LoVo (cell line): ENCODE measurements at regions not wholly inside any gene's neighbourhood (a gene's known extent, or its start where the extent isn't known, plus 50 kb on each side); places are given as distances from the start of the nearest gene placed in this dataset.
"Not testable (repeated sequence)": the region's sequence is repeated elsewhere in the genome, so short reads cannot be mapped to it uniquely, and the experiment has no call there.

Experiments
- DNase-seq: peaks from one replicate; pipeline ENCODE4 v3.0.0-alpha.2; 2016; ENCODE audit warnings: low spot score

DNA sequence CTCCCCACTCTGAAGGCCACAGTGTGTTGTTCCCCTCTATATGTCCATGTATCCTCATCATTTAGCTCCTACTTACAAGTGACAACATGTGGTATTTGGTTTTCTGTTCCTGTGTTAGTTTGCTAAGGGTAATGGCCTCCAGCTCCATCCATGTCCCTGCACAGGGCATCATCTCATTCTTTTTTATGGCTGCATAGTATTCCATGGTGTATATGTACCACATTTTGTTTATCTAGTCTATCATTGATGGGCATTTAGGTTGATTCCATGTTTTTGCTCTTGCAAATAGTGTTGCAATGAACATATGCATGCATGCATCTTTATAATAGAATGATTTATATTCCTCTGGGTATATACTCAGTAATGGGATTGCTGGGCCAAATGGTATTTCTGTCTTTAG lies 135.8 kb upstream of the ELL2 start:
- DNase-seq = not testable (repeated sequence)

DNA sequence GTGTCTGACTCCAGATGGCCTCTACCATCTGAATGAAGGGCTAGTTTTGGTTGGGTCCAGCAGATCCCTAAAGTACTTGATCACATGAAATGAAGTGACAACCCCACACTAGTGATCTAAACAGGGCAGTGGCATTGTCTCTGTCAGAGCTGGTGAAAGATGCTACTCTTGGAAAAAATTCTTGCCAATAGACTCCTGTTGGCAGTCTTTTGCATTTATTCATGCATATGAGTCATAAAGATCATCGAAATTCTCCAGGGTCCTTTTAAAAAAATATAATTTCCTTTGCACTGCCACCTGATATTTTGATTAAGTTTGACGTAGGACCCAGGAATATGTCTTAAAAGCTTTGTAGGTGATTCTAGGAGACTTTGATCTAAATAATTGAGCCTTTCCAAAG lies 135.1 kb upstream of the ELL2 start:
- DNase-seq = no peak

DNA sequence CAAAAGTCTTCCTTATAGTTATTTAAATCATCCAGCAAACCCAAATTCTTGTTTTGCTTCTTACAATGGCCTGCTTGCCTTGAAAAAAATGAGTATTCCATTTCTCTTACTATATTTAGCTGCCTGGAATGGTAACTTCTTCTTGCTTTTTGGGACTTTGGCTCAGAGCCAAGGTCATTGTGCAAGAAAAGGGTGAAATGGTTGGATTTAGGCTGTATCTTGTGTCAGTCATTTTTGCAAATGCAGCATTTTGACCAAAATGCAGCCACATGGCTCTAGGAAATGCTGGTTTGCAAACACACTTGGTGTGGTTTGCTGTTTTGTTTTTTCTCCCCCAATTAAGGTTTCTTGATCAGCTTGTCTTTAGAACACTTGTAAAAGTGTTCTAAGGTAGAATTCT lies 133.3 kb upstream of the ELL2 start:
- no peak for DNase-seq

DNA sequence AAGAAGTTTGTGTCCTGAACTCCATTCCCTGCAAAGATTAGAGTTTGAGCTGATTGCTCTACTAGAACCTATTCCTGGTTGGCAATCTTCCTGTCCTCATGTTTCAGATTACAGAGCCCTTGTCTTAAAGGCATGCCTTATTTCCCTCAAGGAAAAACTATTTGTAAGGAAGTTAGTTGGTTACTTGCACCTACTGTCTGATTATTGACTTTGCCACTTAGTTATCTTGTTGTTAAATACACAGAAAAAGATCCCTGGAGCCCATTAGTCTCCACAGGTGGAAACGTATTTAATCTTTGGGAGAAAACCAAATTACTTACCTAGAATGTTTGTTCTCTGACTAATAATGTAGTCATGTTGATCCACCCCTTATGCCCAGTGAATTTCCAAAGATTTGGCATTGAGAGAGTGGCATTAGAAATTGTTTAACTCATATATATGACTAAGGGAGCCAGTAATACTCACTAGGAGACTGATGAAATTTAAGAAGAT lies 132.3 kb upstream of the ELL2 start:
- peak; percentile 82 for DNase-seq

DNA sequence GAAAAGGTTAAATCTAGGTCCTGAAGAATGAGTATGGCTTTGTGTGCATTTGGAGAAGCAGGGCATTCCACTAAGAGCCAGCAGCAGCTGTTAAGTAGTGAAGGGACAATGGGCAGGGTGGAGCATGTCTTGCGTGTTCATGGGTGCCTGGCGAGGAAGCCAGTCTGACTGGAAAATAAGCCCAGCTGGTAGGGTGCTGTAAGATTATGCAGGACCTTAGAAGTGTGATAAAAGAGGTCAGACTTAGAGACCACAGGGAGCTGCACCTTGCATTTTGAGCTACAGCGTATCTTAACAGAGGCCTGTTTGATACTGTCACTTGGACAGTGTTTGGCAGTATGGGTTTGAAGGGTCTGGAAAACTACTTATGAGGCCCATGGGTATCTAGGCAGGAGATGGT lies 131.7 kb upstream of the ELL2 start:
- no peak for DNase-seq

DNA sequence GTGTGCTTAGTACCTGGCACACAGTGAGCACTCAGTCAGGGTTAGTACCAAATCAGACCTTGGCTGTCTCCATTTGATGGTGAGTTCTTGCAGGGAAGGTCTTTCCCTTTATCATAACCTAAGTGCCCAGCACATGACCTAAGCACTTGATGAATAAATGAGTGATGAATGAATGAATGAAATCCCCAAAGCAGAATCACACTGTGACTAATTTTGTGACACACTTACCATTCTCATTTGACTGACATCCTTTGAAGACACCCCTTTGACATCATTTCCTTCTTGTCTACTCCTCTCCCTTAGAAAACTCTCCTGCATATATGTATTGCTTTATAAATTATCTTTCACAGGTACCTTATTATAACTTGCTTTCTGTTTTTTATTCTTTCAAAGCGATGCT lies 130.2 kb upstream of the ELL2 start:
- no peak for DNase-seq

DNA sequence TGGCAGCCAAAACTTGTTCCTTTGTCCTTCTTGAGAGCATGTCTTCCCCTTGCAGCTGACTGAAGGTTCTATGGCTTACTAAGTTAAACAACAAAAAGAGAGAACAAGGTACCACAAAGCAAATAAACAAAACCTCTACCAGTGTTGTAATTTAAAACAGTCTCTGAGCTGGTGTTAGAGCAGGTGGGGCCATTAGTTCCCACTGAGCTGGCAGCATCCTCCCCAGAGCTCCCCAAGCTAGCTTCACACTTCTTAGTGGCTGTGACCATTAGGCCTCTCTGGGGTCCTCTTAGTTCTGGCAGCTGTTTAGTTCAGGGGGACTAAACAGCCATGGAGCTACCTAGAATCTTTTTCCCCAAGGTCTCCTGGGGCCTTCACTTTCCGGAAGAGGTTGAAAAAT lies 128.6 kb upstream of the ELL2 start:
- DNase-seq = no peak

DNA sequence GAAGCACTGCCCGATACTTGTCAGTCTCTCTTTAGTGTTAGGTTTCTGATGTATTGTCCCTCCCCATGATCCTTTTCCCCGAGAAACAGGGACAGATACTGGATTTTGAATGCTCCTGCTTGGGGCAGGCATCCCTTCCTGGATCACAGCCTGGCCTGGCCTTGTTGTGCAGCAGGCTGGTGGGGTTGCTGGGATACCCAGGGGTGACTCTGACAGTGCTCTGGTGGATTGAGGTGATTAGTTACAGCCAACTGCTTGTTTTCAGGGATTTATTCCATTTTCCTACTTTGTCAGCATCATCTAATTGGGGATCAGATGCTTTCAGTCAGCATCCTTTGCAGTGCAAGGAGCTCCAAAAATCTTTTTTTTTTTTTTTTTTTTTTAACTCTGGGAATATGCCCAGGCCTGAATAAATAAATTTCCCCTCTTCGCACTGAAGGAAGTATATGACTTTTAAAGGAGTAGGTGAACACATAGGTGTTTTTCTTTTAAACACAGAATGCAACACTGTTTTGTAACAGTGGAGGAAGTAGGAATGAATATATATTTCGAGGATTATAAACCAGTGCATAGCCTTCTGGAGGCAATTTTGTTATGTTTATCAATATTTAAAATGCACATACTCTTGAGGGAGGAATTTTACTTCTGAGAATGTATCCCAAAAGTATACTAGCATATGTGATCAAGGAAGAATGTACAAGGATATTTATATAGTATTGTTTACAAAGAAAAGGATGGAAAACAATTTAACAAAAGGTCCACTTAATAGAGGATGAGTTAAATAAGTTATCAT lies 127.3 kb upstream of the ELL2 start:
- no peak for DNase-seq

DNA sequence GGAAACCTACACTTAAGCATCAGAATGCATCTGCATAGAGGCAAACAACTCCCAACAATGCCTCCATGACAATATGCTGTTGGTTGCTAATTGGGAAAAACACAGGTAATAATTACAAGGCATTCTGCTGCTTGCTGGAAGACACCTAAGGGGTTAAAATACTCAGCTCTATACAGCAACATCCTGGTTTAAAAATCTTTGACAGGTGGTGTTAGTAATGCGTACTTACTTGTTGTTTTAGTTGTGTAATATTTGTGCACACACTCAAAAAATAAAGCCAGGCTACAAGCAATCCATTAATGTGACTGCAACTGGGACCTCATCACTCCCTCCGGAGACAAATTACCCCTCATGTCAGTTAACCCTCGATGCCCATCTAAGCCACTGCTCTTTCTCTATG lies 126.3 kb upstream of the ELL2 start:
- no peak for DNase-seq

DNA sequence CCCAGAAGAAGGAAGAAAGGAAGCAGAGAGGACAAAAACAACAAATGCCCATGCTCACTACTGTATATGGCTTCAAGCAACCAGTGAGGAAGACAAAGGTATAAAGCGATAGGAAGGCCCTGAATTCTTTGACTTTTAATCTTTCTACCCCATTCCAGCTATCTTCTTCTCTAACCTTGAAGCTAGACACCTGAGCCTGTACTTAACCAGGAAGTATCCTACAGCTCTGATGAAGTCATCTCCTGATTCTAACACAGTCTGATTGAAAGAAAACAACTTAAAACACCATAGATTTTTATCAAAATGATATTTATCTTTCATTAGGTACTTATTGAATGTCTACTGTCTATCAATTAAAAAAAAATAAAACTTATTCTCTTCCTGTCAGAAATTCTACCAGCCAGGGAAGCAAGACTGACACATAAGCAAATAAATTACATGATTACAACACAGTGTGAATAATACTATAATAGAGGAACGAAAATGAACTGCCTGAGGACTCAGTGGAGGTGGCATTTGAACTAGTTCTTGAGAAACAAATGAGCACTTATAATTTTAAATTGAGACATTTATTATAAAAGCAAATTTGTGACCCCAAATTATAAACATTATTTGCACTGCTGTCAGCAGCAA lies 123.3 kb upstream of the ELL2 start:
- DNase-seq = no peak

DNA sequence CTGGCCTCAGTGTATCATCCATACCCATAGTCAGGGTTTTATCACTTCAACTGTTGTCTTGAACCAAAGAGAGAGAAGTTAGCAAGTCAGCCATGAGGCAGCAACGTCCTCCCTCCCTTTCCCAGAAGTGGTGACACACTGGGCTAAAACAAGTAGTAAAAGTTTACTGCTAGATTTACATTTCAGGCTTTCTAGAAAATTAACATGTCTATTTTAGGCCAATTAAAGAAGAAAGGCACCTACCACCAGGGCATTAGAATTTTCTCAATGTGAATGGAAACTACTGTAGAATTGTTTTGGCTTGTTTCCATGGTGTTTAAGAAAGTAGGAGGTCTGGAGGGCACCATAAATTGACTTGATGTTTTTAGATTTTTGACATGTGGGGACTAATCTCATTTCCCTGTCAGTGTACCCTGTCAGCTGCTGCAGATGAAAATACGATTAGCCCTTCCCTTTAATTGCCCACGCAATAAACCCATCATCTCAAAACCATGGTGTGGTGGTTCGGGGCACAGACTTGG lies 121.8 kb upstream of the ELL2 start:
- DNase-seq = no peak

DNA sequence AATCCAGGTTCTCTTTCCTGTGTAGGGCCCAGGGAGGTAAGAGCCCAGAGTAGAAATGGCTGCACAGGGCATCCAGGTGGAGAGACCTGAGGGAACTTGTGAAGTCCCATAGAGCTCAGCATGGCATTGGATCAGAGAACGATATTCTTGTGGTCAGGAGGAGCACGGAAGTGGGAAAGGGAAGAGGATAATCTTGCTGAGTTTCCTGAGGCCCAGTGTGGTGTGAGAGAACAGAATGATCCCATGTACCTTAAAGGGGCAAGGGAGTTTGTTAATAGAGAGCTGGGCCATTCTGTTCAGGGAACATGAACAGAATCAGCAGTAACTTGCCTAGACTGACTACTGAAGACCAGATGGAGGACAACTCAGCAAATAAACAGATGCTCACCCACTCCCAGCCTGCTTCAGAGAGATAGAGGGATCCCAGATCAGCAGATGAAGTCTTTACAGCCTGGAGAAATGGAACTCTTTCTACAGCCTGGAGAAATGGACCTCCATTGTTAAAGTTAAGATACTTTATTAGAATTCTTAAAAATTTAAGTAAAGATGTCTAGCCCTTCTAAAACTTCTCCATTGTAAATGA lies 119.7 kb upstream of the ELL2 start:
- DNase-seq = no peak

DNA sequence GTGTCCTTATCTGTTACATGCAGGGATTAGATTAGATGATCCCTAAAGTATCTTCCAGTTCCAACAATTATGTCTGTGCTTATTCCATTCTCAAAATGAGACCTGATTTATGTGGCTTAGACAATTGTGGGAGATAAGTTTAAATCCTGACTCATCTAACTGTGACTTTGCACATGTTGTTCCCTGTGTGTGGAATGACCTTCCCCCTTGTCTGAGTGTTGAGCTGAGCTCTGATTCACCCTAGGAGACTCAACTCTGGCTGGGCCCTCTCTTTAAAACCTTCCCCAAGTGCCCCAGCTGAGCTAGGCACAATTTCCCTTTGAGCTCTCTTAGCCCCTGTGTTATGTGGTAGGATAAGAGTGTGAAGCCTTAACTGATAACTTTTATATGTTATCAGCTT lies 118.9 kb upstream of the ELL2 start:
- peak; percentile 13 for DNase-seq

DNA sequence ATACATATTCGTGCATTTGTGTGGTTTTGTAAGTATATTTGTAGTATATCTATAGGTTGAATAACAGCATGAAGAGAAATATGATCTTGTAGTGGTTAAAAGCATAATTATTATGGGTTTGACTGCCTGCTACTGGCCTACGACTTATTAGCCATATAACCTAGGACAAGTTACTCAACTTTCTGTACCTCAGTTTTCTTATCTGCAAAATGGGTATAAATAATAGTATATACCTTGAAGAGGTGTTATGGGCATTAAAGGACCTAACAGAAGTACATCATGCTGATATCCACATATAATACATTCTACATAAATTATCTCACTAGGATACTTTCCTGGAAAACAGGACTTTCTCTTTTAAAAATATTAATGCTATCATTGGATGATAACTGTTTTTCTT lies 118.3 kb upstream of the ELL2 start:
- no peak for DNase-seq

DNA sequence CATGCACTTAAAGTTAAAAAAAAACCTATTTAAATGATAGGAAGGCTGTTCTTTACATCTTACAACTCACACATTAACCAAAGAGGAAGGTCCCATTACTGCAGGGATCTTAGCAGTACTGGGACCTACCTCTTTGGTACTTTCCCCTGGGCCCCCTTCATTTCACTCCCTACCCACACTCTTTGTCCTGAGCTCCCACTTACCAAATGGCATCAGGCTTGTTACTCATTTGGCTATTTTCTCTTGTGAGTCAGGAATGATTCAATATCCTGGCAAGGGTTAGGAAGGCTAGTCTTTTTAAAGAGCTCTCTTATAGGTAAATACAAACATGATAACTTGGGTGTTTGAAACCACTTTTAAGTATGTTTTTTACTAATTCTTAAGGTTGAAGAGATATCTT lies 117.4 kb upstream of the ELL2 start:
- peak; percentile 61 for DNase-seq

DNA sequence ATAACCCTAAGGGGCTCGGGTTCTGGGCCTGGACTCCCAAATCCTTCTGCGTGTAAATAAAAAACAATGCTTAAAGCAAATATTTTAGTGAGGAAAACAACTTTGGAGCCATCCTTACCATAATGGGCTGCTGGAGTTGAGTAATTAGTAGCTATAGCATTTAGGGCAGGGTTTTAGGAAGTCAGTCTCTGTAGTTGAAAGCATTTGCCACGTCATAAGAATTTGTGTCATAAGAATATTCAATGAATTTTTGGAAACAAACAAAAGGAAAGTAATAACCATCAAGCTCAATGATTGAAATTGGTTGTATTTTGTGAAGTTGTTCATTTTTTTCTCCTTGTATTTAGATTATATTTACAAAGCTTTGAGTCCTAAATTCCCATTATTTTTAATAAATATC lies 114.8 kb upstream of the ELL2 start:
- no peak for DNase-seq

DNA sequence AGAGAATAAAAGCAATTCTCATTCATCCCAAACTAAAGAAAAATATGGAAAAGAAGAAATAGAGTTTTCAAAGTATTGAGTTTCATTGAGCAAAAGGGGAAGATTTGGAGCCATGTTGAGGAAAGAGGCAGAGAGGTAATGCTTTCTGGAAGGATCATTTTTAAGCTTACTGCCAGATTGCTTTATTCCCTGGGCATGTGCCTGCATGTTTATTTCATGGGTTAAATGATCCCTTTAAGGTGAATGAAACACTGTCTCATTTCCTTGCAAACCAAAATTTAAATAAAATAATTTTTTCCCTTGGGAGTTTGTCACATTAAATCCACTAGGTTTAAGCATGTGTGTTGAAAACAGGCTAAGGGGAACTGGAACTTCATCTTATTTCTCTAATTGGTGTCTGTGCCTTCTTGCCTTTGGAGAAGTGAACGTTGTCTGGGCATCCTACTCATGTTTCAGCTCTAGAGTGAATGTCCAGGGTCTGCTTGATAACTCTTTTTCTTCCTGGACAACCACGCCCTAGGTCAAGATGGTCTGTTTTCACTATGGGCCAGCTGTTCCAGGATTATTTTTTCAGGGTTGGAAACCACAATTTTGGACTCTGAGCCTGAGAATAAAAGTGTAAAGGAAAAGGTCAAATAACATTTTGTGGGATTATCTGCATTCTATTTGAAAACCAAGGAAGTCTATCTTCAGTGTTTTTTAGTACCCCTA lies 114.1 kb upstream of the ELL2 start:
- DNase-seq = no peak

DNA sequence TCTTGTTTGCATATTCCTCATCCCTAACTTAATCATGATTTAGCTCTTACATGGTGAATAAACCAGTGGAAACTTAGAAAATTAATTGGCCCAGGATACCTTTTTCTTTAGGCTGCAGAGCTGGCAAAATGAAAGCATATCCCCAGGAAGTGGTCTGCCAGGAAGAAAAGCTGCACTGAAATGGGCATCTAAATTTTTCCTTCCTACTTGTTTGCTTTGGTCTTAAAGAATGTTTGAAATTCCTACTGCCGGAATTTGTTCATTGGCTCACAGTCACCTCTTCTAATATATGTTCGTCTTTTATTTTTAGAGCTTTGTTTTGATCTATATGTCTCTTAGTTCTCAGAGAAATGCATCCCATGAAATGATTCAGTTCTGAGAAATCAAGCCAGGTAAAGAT lies 113.2 kb upstream of the ELL2 start:
- no peak for DNase-seq

DNA sequence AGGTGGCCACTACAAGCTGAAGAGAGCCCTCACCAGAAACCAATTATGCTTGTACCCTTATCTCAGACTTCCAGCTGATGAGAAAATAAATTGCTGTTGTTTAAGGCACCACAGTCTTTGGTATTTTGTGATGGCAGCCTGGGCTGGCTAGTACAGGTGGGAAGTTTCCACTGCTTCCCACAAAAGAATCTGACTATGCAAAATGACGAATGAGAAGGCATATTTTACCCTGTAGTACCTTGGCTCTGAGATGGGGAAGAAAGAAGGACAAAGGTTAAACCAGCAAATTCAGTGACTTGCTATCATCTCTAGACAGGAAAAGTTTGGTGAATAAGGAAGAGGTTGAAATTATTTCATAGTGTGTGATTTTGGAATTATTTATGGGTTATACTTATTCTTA lies 112.8 kb upstream of the ELL2 start:
- DNase-seq = no peak

DNA sequence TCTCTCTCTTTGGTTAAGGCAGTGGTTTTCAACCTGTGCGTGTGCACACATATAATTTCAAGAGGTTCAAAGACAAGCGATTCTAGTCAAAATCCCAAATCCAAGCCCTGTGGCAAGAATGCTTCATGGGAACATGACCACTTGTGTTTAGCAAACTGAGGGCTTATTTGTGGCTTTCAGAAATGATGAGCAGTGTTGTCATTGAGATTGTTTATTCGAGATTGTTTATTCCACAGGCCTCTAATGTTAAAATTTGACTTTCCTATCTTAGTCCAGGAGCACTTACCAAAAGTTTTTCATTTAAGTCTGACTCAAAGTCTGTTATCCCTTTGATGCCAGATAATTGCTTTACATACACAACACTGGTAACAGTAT lies 111.1 kb upstream of the ELL2 start:
- DNase-seq = no peak

DNA sequence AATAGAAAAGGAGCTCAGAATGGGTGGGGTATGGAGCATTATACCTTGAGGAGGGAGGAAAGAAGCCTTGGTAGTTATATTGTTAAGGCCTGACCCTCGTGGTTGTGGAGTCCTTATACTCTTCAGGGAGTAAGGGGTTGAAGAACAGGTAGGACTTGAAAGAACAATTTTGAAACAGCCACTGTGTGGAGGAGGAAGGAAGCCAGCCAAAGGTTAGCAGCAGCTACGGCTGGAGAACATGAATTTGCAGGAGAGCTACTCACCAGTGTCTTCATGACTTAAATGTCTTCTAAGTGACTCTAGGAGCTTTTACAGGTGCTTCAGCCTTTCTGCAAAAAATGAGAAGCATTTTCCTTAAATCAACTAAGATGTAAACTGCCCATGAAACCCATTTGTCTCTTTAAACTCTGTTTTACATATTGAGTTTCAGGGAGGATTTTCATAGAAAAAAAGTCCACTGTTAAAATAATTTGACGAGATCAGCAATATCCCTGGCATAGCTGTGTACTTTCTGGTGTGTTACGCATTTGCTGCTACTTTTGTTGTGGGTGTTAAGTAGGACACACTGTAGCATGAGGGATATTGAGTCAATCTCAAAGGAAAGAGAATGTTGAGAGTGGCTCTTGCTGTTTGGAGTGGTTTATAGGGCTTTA lies 110.6 kb upstream of the ELL2 start:
- DNase-seq = no peak

DNA sequence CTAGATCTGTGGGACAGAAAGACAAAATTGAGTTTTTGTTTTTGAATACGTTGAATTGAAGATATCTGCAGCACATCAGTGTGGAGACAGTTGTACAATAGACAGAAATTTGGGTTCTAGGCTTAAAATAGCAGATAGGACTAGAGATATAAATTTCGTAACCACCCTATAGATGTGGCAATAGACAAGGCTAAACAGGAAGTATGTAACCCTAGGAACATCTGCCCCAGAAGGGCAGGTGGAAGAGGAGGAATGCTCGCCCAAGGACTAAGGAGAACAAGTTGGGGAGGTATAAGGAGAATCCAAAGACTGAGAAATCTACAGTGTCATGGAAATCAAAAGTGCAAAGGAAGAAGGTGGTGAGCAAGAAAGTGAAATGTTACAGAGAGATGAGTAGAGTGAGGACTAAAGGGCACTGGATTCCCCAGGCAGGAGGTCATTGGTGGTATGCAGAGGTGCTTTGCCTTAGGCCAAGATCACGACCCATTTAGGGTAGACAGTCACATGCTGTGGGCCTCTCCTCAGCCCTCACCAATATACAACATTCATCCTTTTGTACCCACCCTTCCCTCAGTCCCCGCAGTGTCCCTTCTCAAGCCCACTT lies 109.1 kb upstream of the ELL2 start:
- DNase-seq = no peak
